Loucy (cell line): ENCODE measurements at regions not wholly inside any gene's neighbourhood (a gene's known extent, or its start where the extent isn't known, plus 50 kb on each side); places are given as distances from the start of the nearest gene placed in this dataset.

Experiments
- H2AFZ ChIP-seq: fragments of 200-600 bp; sonication (generic); 2 replicates; pipeline ENCODE4 v1.6.0; 2016; ENCODE audit warnings: antibody characterized with exemption, mild to moderate bottlenecking, low read length, moderate library complexity
- H3F3A ChIP-seq: fragments of 200-600 bp; 2 replicates; pipeline ENCODE4 v1.6.0; 2016; ENCODE audit warnings: antibody characterized with exemption, low read depth, mild to moderate bottlenecking
- H3K27me3 ChIP-seq: fragments of 200-600 bp; sonication (generic); 2 replicates; pipeline ENCODE4 v1.6.1; 2014; ENCODE audit warnings: low read length, mild to moderate bottlenecking; ENCODE audit not compliant: insufficient read depth, poor library complexity, severe bottlenecking
- H3K36me3 ChIP-seq: fragments of 200-600 bp; sonication (generic); 2 replicates; pipeline ENCODE4 v1.6.1; 2016; ENCODE audit warnings: low read length; ENCODE audit not compliant: insufficient read depth
- H3K4me1 ChIP-seq: fragments of 200-600 bp; sonication (generic); 2 replicates; pipeline ENCODE4 v1.5.1; 2014; ENCODE audit warnings: low read length, mild to moderate bottlenecking; ENCODE audit not compliant: insufficient read depth, poor library complexity, severe bottlenecking
- H3K4me2 ChIP-seq: fragments of 200-600 bp; sonication (generic); 2 replicates; pipeline ENCODE4 v1.6.0; 2014; ENCODE audit warnings: antibody characterized with exemption, low read length, low read depth, mild to moderate bottlenecking; ENCODE audit not compliant: poor library complexity, severe bottlenecking
- H3K4me3 ChIP-seq: fragments of 200-600 bp; sonication (generic); 2 replicates; pipeline ENCODE4 v1.5.1; 2014; ENCODE audit warnings: low read length, mild to moderate bottlenecking, mixed read lengths; ENCODE audit not compliant: poor library complexity, severe bottlenecking
- H3K79me2 ChIP-seq: fragments of 200-600 bp; sonication (generic); 2 replicates; pipeline ENCODE4 v1.6.1; 2014; ENCODE audit warnings: low read length; ENCODE audit not compliant: insufficient read depth
- H3K9ac ChIP-seq: fragments of 200-600 bp; sonication (generic); 2 replicates; pipeline ENCODE4 v1.6.0; 2014; ENCODE audit warnings: mild to moderate bottlenecking, low read depth, low read length, moderate library complexity; ENCODE audit not compliant: poor library complexity, severe bottlenecking
- H3K9me2 ChIP-seq: fragments of 200-600 bp; sonication (generic); replicated peaks from 2 replicates; pipeline ENCODE4 v1.6.1; 2016; ENCODE audit warnings: low read depth, low read length, mixed read lengths
- H3K9me3 ChIP-seq: fragments of 200-600 bp; sonication (generic); 2 replicates; pipeline ENCODE4 v1.6.1; 2014; ENCODE audit warnings: mild to moderate bottlenecking, antibody characterized with exemption, low read length, low read depth; ENCODE audit not compliant: insufficient read depth
- H4K20me1 ChIP-seq: fragments of 200-600 bp; sonication (generic); 2 replicates; pipeline ENCODE4 v1.6.0; 2014; ENCODE audit warnings: antibody characterized with exemption, low read length, mild to moderate bottlenecking; ENCODE audit not compliant: insufficient read depth, poor library complexity, severe bottlenecking
- CTCF ChIP-seq: fragments of 200-600 bp; sonication (generic); conservative IDR thresholded peaks from 2 replicates; pipeline ENCODE4 v1.5.1; 2014; ENCODE audit warnings: mild to moderate bottlenecking, antibody characterized with exemption, low read length
- EZH2phosphoT487 ChIP-seq: fragments of 200-600 bp; IDR thresholded peaks from 2 replicates; pipeline ENCODE4 v1.6.1; 2018; ENCODE audit warnings: antibody characterized with exemption, mild to moderate bottlenecking, moderate library complexity, borderline replicate concordance

GRCh38 chr9:129362287-129363000, 184.4 kb upstream of the IER5L start:
- Histone ChIP-seq H3K4me1 (no peaks in the 10 kb centered on the region), H3K4me3 (no peak overlapping the region), H3K36me3 (no peaks in the 10 kb centered on the region), H3K9ac (no peak overlapping the region), H3K27me3 (no peaks in the 10 kb centered on the region), H3K9me3 (no peaks in the 10 kb centered on the region), H3K9me2 (no peaks in the 10 kb centered on the region), H3F3A (no peaks in the 10 kb centered on the region), H3K4me2 (no peak overlapping the region), H3K79me2 (no peaks in the 10 kb centered on the region), H4K20me1 (no peaks in the 10 kb centered on the region), H2AFZ (no peak overlapping the region)
- TF ChIP-seq CTCF (no peak), EZH2phosphoT487 (no peak)

GRCh38 chr9:129361196-129361595, 183.1 kb upstream of the IER5L start:
- no peak overlapping the region for H3K4me2 ChIP-seq
- H3K9me2 ChIP-seq = no peaks in the 10 kb centered on the region
- H3K9ac ChIP-seq = no peak overlapping the region
- no peak for TF ChIP-seq CTCF
- TF ChIP-seq EZH2phosphoT487 = no peak
- no peaks in the 10 kb centered on the region for H3K27me3 ChIP-seq
- H3K79me2 ChIP-seq = no peaks in the 10 kb centered on the region
- no peaks in the 10 kb centered on the region for H4K20me1 ChIP-seq
- H3K9me3 ChIP-seq = no peaks in the 10 kb centered on the region
- H3F3A ChIP-seq = no peaks in the 10 kb centered on the region
- H3K36me3 ChIP-seq = no peaks in the 10 kb centered on the region
- H3K4me1 ChIP-seq = no peaks in the 10 kb centered on the region
- H3K4me3 ChIP-seq = no peak overlapping the region
- no peak overlapping the region for H2AFZ ChIP-seq

- H2AFZ ChIP-seq = no peak overlapping the region
- H3K9me3 ChIP-seq = no peaks in the 10 kb centered on the region
- H3K9ac ChIP-seq = no peak overlapping the region
- no peaks in the 10 kb centered on the region for H3F3A ChIP-seq
- no peaks in the 10 kb centered on the region for H3K4me1 ChIP-seq
- H3K79me2 ChIP-seq = no peaks in the 10 kb centered on the region
- no peak overlapping the region for H3K4me3 ChIP-seq
- TF ChIP-seq EZH2phosphoT487 (no peak), CTCF (no peak)
- H3K36me3 ChIP-seq = no peaks in the 10 kb centered on the region
- no peak overlapping the region for H3K4me2 ChIP-seq
- no peaks in the 10 kb centered on the region for H4K20me1 ChIP-seq
- no peaks in the 10 kb centered on the region for H3K9me2 ChIP-seq
- no peaks in the 10 kb centered on the region for H3K27me3 ChIP-seq
Observed at GRCh38 chr9:129359916-129360536, 182.0 kb upstream of the IER5L start.
